ENCODE measurements at regions not wholly inside any gene's neighbourhood (a gene's known extent, or its start where the extent isn't known, plus 50 kb on each side); places are given as distances from the start of the nearest gene placed in this dataset.

DNA sequence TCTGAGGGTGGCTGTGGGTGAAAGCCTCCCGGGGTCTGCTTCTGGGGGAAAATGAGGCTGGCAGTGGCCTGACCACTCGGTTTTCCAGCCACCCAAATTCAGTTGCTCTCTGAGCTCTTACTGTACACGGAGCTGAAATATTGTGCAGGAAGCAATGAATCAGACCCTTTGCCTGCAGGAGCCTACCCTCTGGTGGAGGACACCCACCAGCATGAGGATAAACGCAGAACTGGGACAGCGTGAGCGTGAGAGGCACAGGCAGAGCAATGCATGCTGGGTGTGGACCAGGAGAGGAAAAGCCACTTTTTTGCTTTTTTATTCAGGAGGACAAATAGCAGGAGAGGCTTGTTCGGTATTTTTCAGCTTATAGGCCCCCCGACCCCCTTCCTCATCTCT is 298.0 kb downstream of the QKI start:
- Histone ChIP-seq H3K36me3 (ENCODE audit: low read length) (no peaks in the 10 kb centered on the region), H3F3A (ENCODE audit: insufficient read depth) (peaks cover 8% of the 10 kb centered on the region), H3K9me3 (ENCODE audit: insufficient read depth, low read length) (no peaks in the 10 kb centered on the region), H3K4me2 (ENCODE audit: low read depth, low read length, poor library complexity, severe bottlenecking) (peak overlapping the region; percentile 39), H3K9ac (ENCODE audit: low read length) (peak overlapping the region; percentile 20; the same call in 1 of the 2 replicates), H3K27me3 (ENCODE audit: low read length) (no peaks in the 10 kb centered on the region), H3K9me2 (replicated peaks; ENCODE audit: insufficient read depth, low read length) (no peaks in the 10 kb centered on the region), H3K4me3 (ENCODE audit: insufficient read depth, low read length, poor library complexity, severe bottlenecking) (no peak overlapping the region), H4K20me1 (ENCODE audit: low read depth, low read length) (no peaks in the 10 kb centered on the region), H2AFZ (ENCODE audit: low read depth, low read length, severe bottlenecking) (peak overlapping the region; percentile 68), H3K27ac (ENCODE audit: low read depth, low read length) (peak overlapping the region; percentile 52), H3K79me2 (ENCODE audit: insufficient read depth, low read length) (no peaks in the 10 kb centered on the region)
- TF ChIP-seq, protein P1, sequence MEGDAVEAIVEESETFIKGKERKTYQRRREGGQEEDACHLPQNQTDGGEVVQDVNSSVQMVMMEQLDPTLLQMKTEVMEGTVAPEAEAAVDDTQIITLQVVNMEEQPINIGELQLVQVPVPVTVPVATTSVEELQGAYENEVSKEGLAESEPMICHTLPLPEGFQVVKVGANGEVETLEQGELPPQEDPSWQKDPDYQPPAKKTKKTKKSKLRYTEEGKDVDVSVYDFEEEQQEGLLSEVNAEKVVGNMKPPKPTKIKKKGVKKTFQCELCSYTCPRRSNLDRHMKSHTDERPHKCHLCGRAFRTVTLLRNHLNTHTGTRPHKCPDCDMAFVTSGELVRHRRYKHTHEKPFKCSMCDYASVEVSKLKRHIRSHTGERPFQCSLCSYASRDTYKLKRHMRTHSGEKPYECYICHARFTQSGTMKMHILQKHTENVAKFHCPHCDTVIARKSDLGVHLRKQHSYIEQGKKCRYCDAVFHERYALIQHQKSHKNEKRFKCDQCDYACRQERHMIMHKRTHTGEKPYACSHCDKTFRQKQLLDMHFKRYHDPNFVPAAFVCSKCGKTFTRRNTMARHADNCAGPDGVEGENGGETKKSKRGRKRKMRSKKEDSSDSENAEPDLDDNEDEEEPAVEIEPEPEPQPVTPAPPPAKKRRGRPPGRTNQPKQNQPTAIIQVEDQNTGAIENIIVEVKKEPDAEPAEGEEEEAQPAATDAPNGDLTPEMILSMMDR (IDR thresholded peaks at IDR 0.05; ENCODE audit: insufficient read depth, low read length, poor library complexity, severe bottlenecking): no peak
- TF ChIP-seq EZH2phosphoT487 (conservative IDR thresholded peaks at IDR 0.05; ENCODE audit: low read length): no peak

DNA sequence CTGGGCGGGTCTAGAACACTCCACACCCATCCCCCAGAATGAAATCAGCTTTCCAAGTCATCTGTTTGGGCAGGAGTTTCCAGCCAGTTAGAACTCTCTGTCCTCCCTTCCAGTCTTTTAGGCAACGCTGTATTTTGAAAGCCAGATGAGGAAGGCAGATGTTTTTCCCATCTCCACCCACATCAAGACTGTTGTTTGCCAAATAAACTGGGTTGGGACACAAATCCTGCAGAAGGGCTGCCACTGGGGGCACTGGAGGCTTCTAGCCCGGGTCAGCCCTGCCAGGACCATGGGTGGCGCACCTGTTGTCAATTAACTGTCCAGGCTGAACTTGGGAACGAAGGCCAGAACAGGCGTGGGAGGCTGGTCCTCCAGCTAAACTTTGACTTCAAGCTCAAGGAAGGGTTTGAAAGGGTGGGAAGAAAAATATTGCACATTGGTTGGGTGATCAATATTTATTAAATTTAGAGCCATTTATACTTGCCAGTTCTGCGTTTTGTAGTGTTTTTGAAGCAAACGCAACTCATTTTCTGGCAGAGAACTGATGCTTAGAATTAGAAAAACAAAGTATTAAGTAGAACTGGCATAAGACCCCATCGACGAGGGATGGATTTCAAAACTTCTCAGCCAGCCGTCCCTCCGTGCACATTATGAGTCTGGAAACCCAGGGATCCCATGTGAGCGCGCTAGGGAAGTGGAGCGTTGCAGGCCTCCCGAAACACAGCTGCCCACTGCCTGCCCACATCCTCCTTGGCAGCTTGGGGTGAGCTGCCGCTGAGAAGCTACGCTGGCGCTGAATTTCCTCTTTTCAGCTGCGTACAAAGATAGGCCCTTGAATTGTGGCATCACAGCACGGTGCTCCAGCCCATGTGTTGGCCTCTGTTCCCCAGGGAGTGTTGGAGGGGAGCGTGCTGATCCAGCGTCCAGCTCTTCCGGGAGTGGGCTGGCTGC is 297.4 kb downstream of the QKI start:
- Histone ChIP-seq H3K4me2 (ENCODE audit: low read depth, low read length, poor library complexity, severe bottlenecking) (peak overlapping the region; percentile 39), H3K9me2 (replicated peaks; ENCODE audit: insufficient read depth, low read length) (no peaks in the 10 kb centered on the region), H3K9ac (ENCODE audit: low read length) (peak overlapping the region; percentile 20; the same call in 1 of the 2 replicates), H3K4me3 (ENCODE audit: insufficient read depth, low read length, poor library complexity, severe bottlenecking) (no peak overlapping the region), H3K27me3 (ENCODE audit: low read length) (no peaks in the 10 kb centered on the region), H3K36me3 (ENCODE audit: low read length) (no peaks in the 10 kb centered on the region), H3K9me3 (ENCODE audit: insufficient read depth, low read length) (no peaks in the 10 kb centered on the region), H3K79me2 (ENCODE audit: insufficient read depth, low read length) (no peaks in the 10 kb centered on the region), H2AFZ (ENCODE audit: low read depth, low read length, severe bottlenecking) (peak overlapping the region; percentile 68), H3K27ac (ENCODE audit: low read depth, low read length) (peak overlapping the region; percentile 52), H4K20me1 (ENCODE audit: low read depth, low read length) (no peaks in the 10 kb centered on the region), H3F3A (ENCODE audit: insufficient read depth) (peaks cover 15% of the 10 kb centered on the region)
- TF ChIP-seq, protein P1 (IDR thresholded peaks at IDR 0.05; ENCODE audit: insufficient read depth, low read length, poor library complexity, severe bottlenecking): peak; percentile 13
- TF ChIP-seq EZH2phosphoT487 (conservative IDR thresholded peaks at IDR 0.05; ENCODE audit: low read length): no peak

DNA sequence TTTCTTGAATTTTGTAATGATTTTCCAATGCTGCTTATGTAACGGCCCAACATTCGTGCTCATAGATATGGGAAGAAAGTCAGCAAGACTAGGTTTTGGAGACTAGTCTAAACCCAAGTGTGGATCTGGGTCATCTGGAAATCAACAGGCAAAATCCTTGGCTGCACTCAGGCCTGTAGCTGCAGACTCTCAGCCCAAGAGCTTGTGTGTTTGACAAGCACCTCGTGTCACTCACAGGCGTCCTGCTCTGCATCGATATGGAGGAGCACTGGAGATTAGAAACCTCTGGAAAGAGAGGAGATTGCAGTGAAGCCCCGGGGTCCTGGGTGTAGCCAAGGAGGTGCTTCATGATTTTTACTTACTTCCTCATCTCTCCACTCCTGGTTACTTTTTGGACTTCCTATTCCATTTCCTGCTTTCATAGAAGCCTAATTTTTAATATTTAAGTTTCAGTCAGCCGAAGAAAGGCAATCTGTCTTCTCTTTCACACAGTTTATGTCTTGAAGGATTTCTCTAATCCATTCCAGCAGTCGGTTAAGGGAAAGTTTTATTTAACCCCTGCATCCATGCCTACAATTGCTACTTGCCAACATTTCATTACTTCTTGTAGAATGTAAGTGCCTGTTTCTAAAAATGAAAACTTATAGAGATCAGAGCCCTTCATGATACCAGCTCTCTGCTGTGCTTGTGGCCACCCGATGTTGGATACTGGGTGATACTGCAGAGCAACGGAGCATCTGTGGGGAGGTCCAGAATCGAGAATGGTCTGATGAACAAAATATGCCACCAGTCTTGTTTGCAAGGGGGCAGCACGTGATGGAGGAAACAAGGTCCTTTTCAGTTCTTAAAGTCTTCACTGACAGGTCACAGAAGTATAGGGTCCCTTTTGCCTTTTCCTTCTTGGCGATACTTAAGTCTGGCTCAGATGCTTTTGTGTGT is 296.3 kb downstream of the QKI start:
- Histone ChIP-seq H3K27ac (ENCODE audit: low read depth, low read length) (no peak overlapping the region), H3K4me3 (ENCODE audit: insufficient read depth, low read length, poor library complexity, severe bottlenecking) (no peak overlapping the region), H3K9ac (ENCODE audit: low read length) (no peak overlapping the region), H3K9me3 (ENCODE audit: insufficient read depth, low read length) (no peaks in the 10 kb centered on the region), H3F3A (ENCODE audit: insufficient read depth) (peaks cover 21% of the 10 kb centered on the region), H3K4me2 (ENCODE audit: low read depth, low read length, poor library complexity, severe bottlenecking) (peak overlapping the region; percentile 4), H3K27me3 (ENCODE audit: low read length) (no peaks in the 10 kb centered on the region), H3K79me2 (ENCODE audit: insufficient read depth, low read length) (no peaks in the 10 kb centered on the region), H4K20me1 (ENCODE audit: low read depth, low read length) (no peaks in the 10 kb centered on the region), H3K9me2 (replicated peaks; ENCODE audit: insufficient read depth, low read length) (no peaks in the 10 kb centered on the region), H3K36me3 (ENCODE audit: low read length) (no peaks in the 10 kb centered on the region), H2AFZ (ENCODE audit: low read depth, low read length, severe bottlenecking) (no peak overlapping the region)
- TF ChIP-seq, protein P1 (IDR thresholded peaks at IDR 0.05; ENCODE audit: insufficient read depth, low read length, poor library complexity, severe bottlenecking): no peak
- no peak for TF ChIP-seq EZH2phosphoT487 (conservative IDR thresholded peaks at IDR 0.05; ENCODE audit: low read length)
